SK-N-MC (cell line): ENCODE measurements at regions not wholly inside any gene's neighbourhood (a gene's known extent, or its start where the extent isn't known, plus 50 kb on each side); places are given as distances from the start of the nearest gene placed in this dataset.

Source experiments
- EZH2 ChIP-seq: fragments of 200-600 bp; sonication (generic); IDR thresholded peaks from one replicate; pipeline ENCODE4 v1.6.1; 2017; ENCODE audit warnings: antibody characterized with exemption
- FOXP2 ChIP-seq: optimal IDR thresholded peaks from 2 replicates; pipeline ENCODE3; 2011; ENCODE audit warnings: mild to moderate bottlenecking, moderate library complexity; ENCODE audit not compliant: insufficient read depth; ENCODE audit errors: extremely low read length, control extremely low read depth
- POLR2AphosphoS5 ChIP-seq: IDR thresholded peaks from 2 replicates; pipeline ENCODE4 v1.6.1; 2012; ENCODE audit warnings: mild to moderate bottlenecking, low read depth, low read length, borderline replicate concordance

GRCh38 chr2:129113776-129114175, 795.1 kb upstream of the HS6ST1 start:
- TF ChIP-seq EZH2 (no peak), POLR2AphosphoS5 (no peak), FOXP2 (no peak)
